COLO668 (cell line): ENCODE measurements at regions not wholly inside any gene's neighbourhood (a gene's known extent, or its start where the extent isn't known, plus 50 kb on each side); places are given as distances from the start of the nearest gene placed in this dataset.

Experiments used
- DNase-seq: peaks from one replicate; lab custom pipeline; 2025; ENCODE audit not compliant: unreplicated experiment; lab: John Stamatoyannopoulos, UW

GRCh38 chr5:82809420-82810143, 267.6 kb downstream of the TMEM167A start:
- no peak for DNase-seq

- DNase-seq = no peak
Observed at GRCh38 chr5:82808960-82809359, 268.2 kb downstream of the TMEM167A start.

- no peak for DNase-seq
Observed at GRCh38 chr5:82807021-82807420, 270.2 kb downstream of the TMEM167A start.

- DNase-seq = no peak
Observed at GRCh38 chr5:82806513-82806912, 270.7 kb downstream of the TMEM167A start.

GRCh38 chr5:82804155-82804690, 273.0 kb downstream of the TMEM167A start:
- DNase-seq = no peak

GRCh38 chr5:82802954-82803353, 274.2 kb downstream of the TMEM167A start:
- no peak for DNase-seq

- DNase-seq = no peak
Observed at GRCh38 chr5:82800826-82801225, 276.4 kb downstream of the TMEM167A start.

GRCh38 chr5:82799361-82800077, 277.7 kb downstream of the TMEM167A start:
- DNase-seq = no peak

- no peak for DNase-seq
Observed at GRCh38 chr5:82798676-82799075, 278.5 kb downstream of the TMEM167A start.

- DNase-seq = no peak
Observed at GRCh38 chr5:82796643-82797416, 280.4 kb downstream of the TMEM167A start.

- no peak for DNase-seq
Observed at GRCh38 chr5:82794876-82795275, 282.3 kb downstream of the TMEM167A start.

- peak; percentile 4 for DNase-seq
Observed at GRCh38 chr5:82793808-82794419, 283.3 kb downstream of the TMEM167A start.

GRCh38 chr5:82792096-82792495, 285.1 kb downstream of the TMEM167A start:
- DNase-seq = no peak

GRCh38 chr5:82789095-82789494, 288.1 kb downstream of the TMEM167A start:
- DNase-seq = no peak

- no peak for DNase-seq
Observed at GRCh38 chr5:82786748-82787147, 290.4 kb downstream of the TMEM167A start.

GRCh38 chr5:82785882-82786509, 291.2 kb downstream of the TMEM167A start:
- DNase-seq = no peak

- DNase-seq = no peak
Observed at GRCh38 chr5:82785456-82785855, 291.7 kb downstream of the TMEM167A start.

- no peak for DNase-seq
Observed at GRCh38 chr5:82784521-82784920, 292.7 kb downstream of the TMEM167A start.

- DNase-seq = no peak
Observed at GRCh38 chr5:82777106-82777505, 300.1 kb downstream of the TMEM167A start.

- no peak for DNase-seq
Observed at GRCh38 chr5:82772281-82772680, 304.9 kb downstream of the TMEM167A start.

GRCh38 chr5:82766206-82766605, 311.0 kb downstream of the TMEM167A start:
- DNase-seq = no peak
